ENCODE measurements at regions not wholly inside any gene's neighbourhood (a gene's known extent, or its start where the extent isn't known, plus 50 kb on each side); places are given as distances from the start of the nearest gene placed in this dataset.

- DNase-seq, result no peak
Measured at GRCh38 chr22:48752451-48753380, 1075.0 kb downstream of the BRD1 start.

GRCh38 chr22:48751539-48752437 is 1075.9 kb downstream of the BRD1 start:
- no peak for DNase-seq

GRCh38 chr22:48750826-48751440 is 1076.7 kb downstream of the BRD1 start:
- DNase-seq, result no peak

- no peak for DNase-seq
Measured at GRCh38 chr22:48750282-48750681, 1077.4 kb downstream of the BRD1 start.

- no peak for DNase-seq
Measured at GRCh38 chr22:48749555-48750227, 1078.0 kb downstream of the BRD1 start.

GRCh38 chr22:48748860-48749554 is 1078.7 kb downstream of the BRD1 start:
- no peak for DNase-seq

GRCh38 chr22:48748113-48748859 is 1079.4 kb downstream of the BRD1 start:
- DNase-seq, result no peak

- DNase-seq, result no peak
Measured at GRCh38 chr22:48746789-48747425, 1080.8 kb downstream of the BRD1 start.

GRCh38 chr22:48745842-48746788 is 1081.6 kb downstream of the BRD1 start:
- DNase-seq, result no peak

- no peak for DNase-seq
Measured at GRCh38 chr22:48744967-48745841, 1082.5 kb downstream of the BRD1 start.

GRCh38 chr22:48744283-48744641 is 1083.4 kb downstream of the BRD1 start:
- DNase-seq, result no peak

GRCh38 chr22:48743601-48744282 is 1083.9 kb downstream of the BRD1 start:
- no peak for DNase-seq

- DNase-seq, result no peak
Measured at GRCh38 chr22:48742556-48743343, 1084.9 kb downstream of the BRD1 start.

- DNase-seq, result no peak
Measured at GRCh38 chr22:48742191-48742555, 1085.5 kb downstream of the BRD1 start.

GRCh38 chr22:48741540-48741939 is 1086.1 kb downstream of the BRD1 start:
- no peak for DNase-seq

GRCh38 chr22:48740731-48741405 is 1086.8 kb downstream of the BRD1 start:
- DNase-seq, result no peak
